ENCODE measurements at regions not wholly inside any gene's neighbourhood (a gene's known extent, or its start where the extent isn't known, plus 50 kb on each side); places are given as distances from the start of the nearest gene placed in this dataset.
"Not testable (repeated sequence)": the region's sequence is repeated elsewhere in the genome, so short reads cannot be mapped to it uniquely, and the experiment has no call there.

DNA sequence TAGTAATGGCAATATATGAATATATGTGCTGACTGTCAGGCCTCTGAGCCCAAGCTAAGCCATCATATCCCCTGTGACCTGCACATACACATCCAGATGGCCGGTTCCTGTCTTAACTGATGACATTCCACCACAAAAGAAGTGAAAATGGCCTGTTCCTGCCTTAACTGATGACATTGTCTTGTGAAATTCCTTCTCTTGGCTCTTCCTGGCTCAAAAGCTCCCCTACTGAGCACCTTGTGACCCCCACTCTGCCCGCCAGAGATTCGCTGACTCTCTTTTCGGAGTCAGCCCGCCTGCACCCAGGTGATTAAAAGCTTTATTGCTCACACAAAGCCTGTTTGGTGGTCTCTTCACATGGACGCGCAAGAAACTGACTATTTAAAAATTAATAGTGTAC lies 570.6 kb upstream of the PCDH7 start:
- TF ChIP-seq, protein P1, sequence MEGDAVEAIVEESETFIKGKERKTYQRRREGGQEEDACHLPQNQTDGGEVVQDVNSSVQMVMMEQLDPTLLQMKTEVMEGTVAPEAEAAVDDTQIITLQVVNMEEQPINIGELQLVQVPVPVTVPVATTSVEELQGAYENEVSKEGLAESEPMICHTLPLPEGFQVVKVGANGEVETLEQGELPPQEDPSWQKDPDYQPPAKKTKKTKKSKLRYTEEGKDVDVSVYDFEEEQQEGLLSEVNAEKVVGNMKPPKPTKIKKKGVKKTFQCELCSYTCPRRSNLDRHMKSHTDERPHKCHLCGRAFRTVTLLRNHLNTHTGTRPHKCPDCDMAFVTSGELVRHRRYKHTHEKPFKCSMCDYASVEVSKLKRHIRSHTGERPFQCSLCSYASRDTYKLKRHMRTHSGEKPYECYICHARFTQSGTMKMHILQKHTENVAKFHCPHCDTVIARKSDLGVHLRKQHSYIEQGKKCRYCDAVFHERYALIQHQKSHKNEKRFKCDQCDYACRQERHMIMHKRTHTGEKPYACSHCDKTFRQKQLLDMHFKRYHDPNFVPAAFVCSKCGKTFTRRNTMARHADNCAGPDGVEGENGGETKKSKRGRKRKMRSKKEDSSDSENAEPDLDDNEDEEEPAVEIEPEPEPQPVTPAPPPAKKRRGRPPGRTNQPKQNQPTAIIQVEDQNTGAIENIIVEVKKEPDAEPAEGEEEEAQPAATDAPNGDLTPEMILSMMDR (IDR thresholded peaks at IDR 0.05) = not testable (repeated sequence)
- TF ChIP-seq POLR2A (IDR thresholded peaks at IDR 0.05) = not testable (repeated sequence)
